HepG2 (cell line): ENCODE measurements at regions not wholly inside any gene's neighbourhood (a gene's known extent, or its start where the extent isn't known, plus 50 kb on each side); places are given as distances from the start of the nearest gene placed in this dataset.

Experiments
- BCL6 ChIP-seq: IDR thresholded peaks from 2 replicates; pipeline ENCODE4 v1.6.1; 2016; ENCODE audit warnings: missing genetic modification reagents, missing compliant biosample characterization
- FOSL2 ChIP-seq: sonication (generic); formaldehyde crosslinking; IDR thresholded peaks from 2 replicates; pipeline ENCODE4 v1.4.0; 2020; ENCODE audit warnings: missing genetic modification reagents
- FUBP1 ChIP-seq: sonication (generic); formaldehyde crosslinking; IDR thresholded peaks from 2 replicates; pipeline ENCODE4 v1.5.1; 2020; ENCODE audit warnings: missing genetic modification reagents, mild to moderate bottlenecking, borderline replicate concordance
- HNF1B ChIP-seq: sonication (generic); formaldehyde crosslinking; IDR thresholded peaks from 2 replicates; pipeline ENCODE4 v1.5.1; 2020; ENCODE audit warnings: mild to moderate bottlenecking, moderate library complexity, missing genetic modification reagents
- MAFF ChIP-seq: IDR thresholded peaks from 2 replicates; pipeline ENCODE4 v1.6.1; 2011; ENCODE audit warnings: low read depth, low read length, improper control_type of control experiment
- MATR3 ChIP-seq: sonication (generic); formaldehyde crosslinking; IDR thresholded peaks from 2 replicates; pipeline ENCODE4 v1.4.0; 2020; ENCODE audit warnings: missing genetic modification reagents
- NPAS2 ChIP-seq: sonication (generic); formaldehyde crosslinking; IDR thresholded peaks from 2 replicates; pipeline ENCODE4 v1.8.0; 2022; ENCODE audit warnings: mild to moderate bottlenecking, missing genetic modification reagents, borderline replicate concordance
- PREB ChIP-seq: sonication (generic); formaldehyde crosslinking; IDR thresholded peaks from 2 replicates; pipeline ENCODE4 v1.4.0; 2020; ENCODE audit warnings: missing genetic modification reagents
- SP5 ChIP-seq: IDR thresholded peaks from 2 replicates; pipeline ENCODE4 v1.6.1; 2016; ENCODE audit warnings: low read depth, borderline replicate concordance
- SRSF4 ChIP-seq: fragments of 200-400 bp; formaldehyde crosslinking; IDR thresholded peaks from one replicate; pipeline ENCODE4 v1.6.1; 2018; ENCODE audit warnings: mild to moderate bottlenecking, low read depth, low read length, moderate library complexity; ENCODE audit not compliant: poor library complexity, severe bottlenecking
- ZHX2 ChIP-seq, 2 experiments: sonication (generic) in 1 of 2; formaldehyde crosslinking in 1 of 2; IDR thresholded peaks; 2 replicates each; pipeline versions ENCODE4 v1.6.1 to v1.9.0; 2014 to 2022; ENCODE audit warnings: antibody characterized with exemption in 1 of 2, borderline replicate concordance in 1 of 2, inconsistent platforms in 1 of 2, low read depth in 1 of 2, missing genetic modification reagents in 1 of 2
- ZNF484 ChIP-seq: sonication (generic); formaldehyde crosslinking; IDR thresholded peaks from 2 replicates; pipeline ENCODE4 v1.5.1; 2020; ENCODE audit warnings: mild to moderate bottlenecking, low read depth, missing genetic modification reagents, borderline replicate concordance
- ZNF510 ChIP-seq: sonication (generic); formaldehyde crosslinking; IDR thresholded peaks from 2 replicates; pipeline ENCODE4 v1.4.0; 2020; ENCODE audit warnings: low read depth, mild to moderate bottlenecking, missing genetic modification reagents
- ZNF557 ChIP-seq: sonication (generic); formaldehyde crosslinking; IDR thresholded peaks from 2 replicates; pipeline ENCODE4 v1.4.0; 2020; ENCODE audit warnings: missing genetic modification reagents
- ZNF704 ChIP-seq: sonication (generic); formaldehyde crosslinking; IDR thresholded peaks from 2 replicates; pipeline ENCODE4 v1.8.1; 2023; ENCODE audit warnings: mild to moderate bottlenecking, inconsistent platforms, moderate library complexity, missing genetic modification reagents, borderline replicate concordance

GRCh38 chr1:222061711-222062359 lies 319.9 kb upstream of the DUSP10 start (continued):
- TF ChIP-seq ZNF510 (CRISPR knock-in tag), result no peak
- no peak for TF ChIP-seq SP5 (CRISPR knock-in tag)
- peak; percentile 37; the same call in 1 of the 2 replicates for TF ChIP-seq MAFF
- TF ChIP-seq BCL6 (CRISPR knock-in tag), result peak; percentile 26; the same call in 1 of the 2 replicates
- TF ChIP-seq ZNF484, result no peak
- TF ChIP-seq ZNF704 (CRISPR knock-in tag), result no peak
- no peak for TF ChIP-seq SRSF4
- no peak for TF ChIP-seq MATR3 (CRISPR knock-in tag)
- peak; percentile 68; the same call in 1 of the 2 replicates for TF ChIP-seq HNF1B (CRISPR knock-in tag)
- no peak for TF ChIP-seq PREB (CRISPR knock-in tag)
- TF ChIP-seq NPAS2 (CRISPR knock-in tag), result no peak
- no peak for TF ChIP-seq ZNF557
- TF ChIP-seq FUBP1 (CRISPR knock-in tag), result no peak
- peak; percentile 49 for TF ChIP-seq FOSL2 (CRISPR knock-in tag)
- no peak for TF ChIP-seq ZHX2 (IDR thresholded peaks at IDR 0.05; ENCODE audit: low read depth)
- TF ChIP-seq ZHX2 (CRISPR knock-in tag; IDR thresholded peaks at IDR 0.05; ENCODE audit: borderline replicate concordance), result no peak
